H9 (cell line): ENCODE measurements at regions not wholly inside any gene's neighbourhood (a gene's known extent, or its start where the extent isn't known, plus 50 kb on each side); places are given as distances from the start of the nearest gene placed in this dataset.

Experiments
- DNase-seq: peaks from one replicate; pipeline ENCODE4 v3.0.0-alpha.2; 2017
- H2AFZ ChIP-seq: one replicate; pipeline ENCODE4 v1.6.1; 2013; ENCODE audit warnings: mild to moderate bottlenecking, low read length, control low read depth, moderate library complexity
- H2AK5ac ChIP-seq: 2 replicates; pipeline ENCODE4 v1.6.1; 2013; ENCODE audit warnings: low read length, control low read depth, mixed read lengths; ENCODE audit not compliant: insufficient read length
- H2BK120ac ChIP-seq: one replicate; pipeline ENCODE4 v1.6.1; 2013; ENCODE audit warnings: low read depth, mild to moderate bottlenecking, low read length, control low read depth, inconsistent platforms; ENCODE audit not compliant: poor library complexity, severe bottlenecking
- H2BK12ac ChIP-seq: 2 replicates; pipeline ENCODE4 v1.6.1; 2013; ENCODE audit warnings: low read length, control low read depth, mixed read lengths, low read depth; ENCODE audit not compliant: insufficient read length
- H2BK15ac ChIP-seq: 2 replicates; pipeline ENCODE4 v1.6.1; 2013; ENCODE audit warnings: low read depth, low read length, control low read depth
- H2BK20ac ChIP-seq: one replicate; pipeline ENCODE4 v1.6.1; 2013; ENCODE audit warnings: low read depth, mild to moderate bottlenecking, low read length, control low read depth, inconsistent platforms; ENCODE audit not compliant: poor library complexity, severe bottlenecking
- H2BK5ac ChIP-seq: 2 replicates; pipeline ENCODE4 v1.6.1; 2013; ENCODE audit warnings: low read length, control low read depth, mixed read lengths; ENCODE audit not compliant: insufficient read length
- H3K14ac ChIP-seq: 2 replicates; pipeline ENCODE4 v1.6.1; 2013; ENCODE audit warnings: low read length, control low read depth; ENCODE audit not compliant: insufficient read depth
- H3K18ac ChIP-seq: 2 replicates; pipeline ENCODE4 v1.6.1; 2013; ENCODE audit warnings: low read depth, mild to moderate bottlenecking, mixed read lengths, low read length, control low read depth; ENCODE audit not compliant: insufficient read length
- H3K23ac ChIP-seq: 2 replicates; pipeline ENCODE4 v1.6.1; 2013; ENCODE audit warnings: low read length, control low read depth, mixed read lengths, low read depth; ENCODE audit not compliant: insufficient read length
- H3K23me2 ChIP-seq: 2 replicates; pipeline ENCODE4 v1.6.1; 2013; ENCODE audit warnings: low read depth, mild to moderate bottlenecking, mixed read lengths, low read length, control low read depth; ENCODE audit not compliant: insufficient read length, poor library complexity, severe bottlenecking
- H3K27ac ChIP-seq: 2 replicates; pipeline ENCODE4 v1.5.1; 2013; ENCODE audit warnings: low read length, control low read depth, mixed read lengths, low read depth; ENCODE audit not compliant: insufficient read length
- H3K27me3 ChIP-seq: 2 replicates; pipeline ENCODE4 v1.6.1; 2013; ENCODE audit warnings: low read length, control low read depth, inconsistent platforms; ENCODE audit not compliant: insufficient read depth
- H3K4ac ChIP-seq: 2 replicates; pipeline ENCODE4 v1.6.1; 2013; ENCODE audit warnings: low read depth, mild to moderate bottlenecking, control low read depth, inconsistent platforms, low read length, moderate library complexity
- H3K4me1 ChIP-seq: 2 replicates; pipeline ENCODE4 v1.6.1; 2013; ENCODE audit warnings: low read length, control low read depth, inconsistent platforms; ENCODE audit not compliant: insufficient read depth
- H3K4me2 ChIP-seq: 2 replicates; pipeline ENCODE4 v1.6.1; 2013; ENCODE audit warnings: low read length, control low read depth, mixed read lengths; ENCODE audit not compliant: insufficient read length, insufficient read depth
- H3K56ac ChIP-seq: 2 replicates; pipeline ENCODE4 v1.6.1; 2013; ENCODE audit warnings: low read depth, mild to moderate bottlenecking, mixed read lengths, low read length, control low read depth; ENCODE audit not compliant: insufficient read length
- H3K79me1 ChIP-seq: 2 replicates; pipeline ENCODE4 v1.6.1; 2013; ENCODE audit warnings: low read depth, mild to moderate bottlenecking, moderate library complexity, low read length, control low read depth, inconsistent platforms; ENCODE audit not compliant: insufficient read depth, poor library complexity, severe bottlenecking
- H3K79me2 ChIP-seq: 2 replicates; pipeline ENCODE4 v1.6.1; 2013; ENCODE audit warnings: low read length, control low read depth, inconsistent platforms; ENCODE audit not compliant: insufficient read depth
- H3K9ac ChIP-seq: 2 replicates; pipeline ENCODE4 v1.6.1; 2013; ENCODE audit warnings: low read length, control low read depth, mixed read lengths; ENCODE audit not compliant: insufficient read length; ENCODE audit errors: extremely low read depth
- H3K9me3 ChIP-seq: one replicate; pipeline ENCODE4 v1.6.1; 2013; ENCODE audit warnings: low read depth, low read length, inconsistent platforms; ENCODE audit not compliant: control insufficient read depth
- H3T11ph ChIP-seq: one replicate; pipeline ENCODE4 v1.6.1; 2013; ENCODE audit warnings: mild to moderate bottlenecking, low read length, control low read depth, inconsistent platforms
- H4K20me1 ChIP-seq: one replicate; pipeline ENCODE4 v1.6.1; 2013; ENCODE audit not compliant: control insufficient read depth, insufficient read length, insufficient read depth
- H4K5ac ChIP-seq: 2 replicates; pipeline ENCODE4 v1.6.1; 2013; ENCODE audit warnings: low read depth, mild to moderate bottlenecking, mixed read lengths, low read length, control low read depth; ENCODE audit not compliant: insufficient read length
- H4K8ac ChIP-seq: replicated peaks from 2 replicates; pipeline ENCODE4 v1.6.1; 2013; ENCODE audit warnings: low read length, control low read depth, mixed read lengths, low read depth; ENCODE audit not compliant: insufficient read length
- H4K91ac ChIP-seq: 2 replicates; pipeline ENCODE4 v1.6.1; 2013; ENCODE audit warnings: low read depth, mild to moderate bottlenecking, moderate library complexity, mixed read lengths, low read length, control low read depth; ENCODE audit not compliant: insufficient read length
- H3K27ac Mint-ChIP-seq, 3 experiments: 2 replicates in 2 of 3; 3 replicates in 1 of 3; pipeline ENCODE4 v1.8.0; 2020 to 2021; ENCODE audit warnings: mixed read lengths in 3 of 3, mild to moderate bottlenecking in 1 of 3, moderate library complexity in 1 of 3
- H3K27me3 Mint-ChIP-seq: 2 replicates; pipeline ENCODE4 v1.8.0; 2021; ENCODE audit warnings: low read depth, mild to moderate bottlenecking, moderate library complexity, mixed read lengths
- H3K36me3 Mint-ChIP-seq, 3 experiments: 2 replicates in 2 of 3; 3 replicates in 1 of 3; pipeline ENCODE4 v1.8.0; 2020 to 2021; ENCODE audit warnings: low read depth in 3 of 3, mixed read lengths in 3 of 3; ENCODE audit not compliant: insufficient read depth in 1 of 3
- H3K4me1 Mint-ChIP-seq, 2 experiments: 2 replicates each; pipeline ENCODE4 v1.8.0; 2020; ENCODE audit warnings: mixed read lengths in 2 of 2
- H3K4me3 Mint-ChIP-seq, 2 experiments: 2 replicates in 1 of 2; 3 replicates in 1 of 2; pipeline ENCODE4 v1.8.0; 2020 to 2021; ENCODE audit warnings: mild to moderate bottlenecking in 2 of 2, mixed read lengths in 2 of 2, moderate library complexity in 1 of 2
- H3K9me3 Mint-ChIP-seq, 2 experiments: 2 replicates in 1 of 2; 3 replicates in 1 of 2; pipeline ENCODE4 v1.8.0; 2020; ENCODE audit warnings: mild to moderate bottlenecking in 2 of 2, mixed read lengths in 2 of 2, moderate library complexity in 1 of 2
- WGBS: extraction: QIAGEN DNeasy Blood & Tissue Kit; methylation state at CpG from one replicate; pipeline ENCODE4 v1.1.7; 2013; ENCODE audit warnings: missing lambda C conversion rate, low lambda C conversion rate, mixed read lengths; ENCODE audit not compliant: insufficient read length; ENCODE audit errors: extremely low coverage; 5-methylcytosine and 5-hydroxymethylcytosine counted together
- TF ChIP-seq, protein P1 (sequence below): fragments of 200-600 bp; sonication (generic); conservative IDR thresholded peaks from 3 replicates; pipeline ENCODE4 v1.8.0; 2021; ENCODE audit warnings: antibody characterized with exemption, mild to moderate bottlenecking

DNA sequence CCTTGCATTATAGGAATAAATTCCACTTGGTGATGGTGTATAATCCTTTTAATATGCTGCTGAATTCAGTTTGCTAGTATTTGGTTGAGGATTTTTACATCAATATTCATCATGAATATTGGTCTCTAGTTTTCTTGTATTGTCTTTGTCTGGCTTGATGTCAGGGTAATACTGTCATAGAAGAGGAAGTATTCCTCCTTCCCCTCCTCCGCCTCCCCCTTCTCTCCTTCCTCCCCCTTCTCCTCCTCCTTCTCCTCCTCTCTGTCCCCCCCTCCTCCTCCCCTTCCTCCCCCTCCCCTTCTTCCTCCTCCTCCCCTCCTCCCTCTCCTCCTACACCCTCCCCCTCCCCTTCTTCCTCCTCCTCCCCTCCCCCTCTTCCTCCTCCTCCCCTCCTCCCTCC lies 65.8 kb downstream of the RGS12 start:
- Histone ChIP-seq H3K79me2 (no peaks in the 10 kb centered on the region), H3T11ph (no peak overlapping the region), H3K18ac (no peak overlapping the region), H3K9me3 (no peaks in the 10 kb centered on the region), H2BK20ac (no peak overlapping the region), H3K4me2 (no peak overlapping the region), H4K20me1 (peaks cover 2% of the 10 kb centered on the region), H3K56ac (no peak overlapping the region), H3K27me3 (no peaks in the 10 kb centered on the region), H3K23me2 (no peaks in the 10 kb centered on the region), H2AK5ac (no peak overlapping the region), H4K91ac (no peak overlapping the region), H2AFZ (no peak overlapping the region), H2BK15ac (no peak overlapping the region), H2BK120ac (no peak overlapping the region), H3K27ac (no peak overlapping the region), H3K9ac (no peak overlapping the region), H3K14ac (no peak overlapping the region), H2BK12ac (no peak overlapping the region), H3K23ac (no peak overlapping the region), H2BK5ac (no peak overlapping the region), H3K79me1 (no peaks in the 10 kb centered on the region), H3K4me1 (no peaks in the 10 kb centered on the region), H4K8ac (no peak overlapping the region), H4K5ac (no peak overlapping the region), H3K4ac (no peak overlapping the region)
- Mint-ChIP-seq H3K4me3 (no peak overlapping the region), H3K27me3 (no peaks in the 10 kb centered on the region; the same call in 1 of the 2 replicates), H3K36me3 (peaks cover 0 to 2% (median 0%) of the 10 kb centered on the region in 3 experiments; a peak in 2 of 7 replicates), H3K27ac (no peak overlapping the region), H3K4me1 (peaks cover 2 to 6% of the 10 kb centered on the region in 2 experiments; a peak in 2 of 4 replicates), H3K9me3 (peaks cover 0 to 9% of the 10 kb centered on the region in 2 experiments; a peak in 1 of 5 replicates)
- no peak for DNase-seq
- no CpG with 5 or more reads among the region's 1 CpG for WGBS
- TF ChIP-seq, protein P1, sequence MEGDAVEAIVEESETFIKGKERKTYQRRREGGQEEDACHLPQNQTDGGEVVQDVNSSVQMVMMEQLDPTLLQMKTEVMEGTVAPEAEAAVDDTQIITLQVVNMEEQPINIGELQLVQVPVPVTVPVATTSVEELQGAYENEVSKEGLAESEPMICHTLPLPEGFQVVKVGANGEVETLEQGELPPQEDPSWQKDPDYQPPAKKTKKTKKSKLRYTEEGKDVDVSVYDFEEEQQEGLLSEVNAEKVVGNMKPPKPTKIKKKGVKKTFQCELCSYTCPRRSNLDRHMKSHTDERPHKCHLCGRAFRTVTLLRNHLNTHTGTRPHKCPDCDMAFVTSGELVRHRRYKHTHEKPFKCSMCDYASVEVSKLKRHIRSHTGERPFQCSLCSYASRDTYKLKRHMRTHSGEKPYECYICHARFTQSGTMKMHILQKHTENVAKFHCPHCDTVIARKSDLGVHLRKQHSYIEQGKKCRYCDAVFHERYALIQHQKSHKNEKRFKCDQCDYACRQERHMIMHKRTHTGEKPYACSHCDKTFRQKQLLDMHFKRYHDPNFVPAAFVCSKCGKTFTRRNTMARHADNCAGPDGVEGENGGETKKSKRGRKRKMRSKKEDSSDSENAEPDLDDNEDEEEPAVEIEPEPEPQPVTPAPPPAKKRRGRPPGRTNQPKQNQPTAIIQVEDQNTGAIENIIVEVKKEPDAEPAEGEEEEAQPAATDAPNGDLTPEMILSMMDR = no peak
